NCI-H524 (cell line): ENCODE measurements at regions not wholly inside any gene's neighbourhood (a gene's known extent, or its start where the extent isn't known, plus 50 kb on each side); places are given as distances from the start of the nearest gene placed in this dataset.

Experiments used
- DNase-seq, 2 experiments: peaks; one replicate each; lab custom pipeline; 2025; lab: John Stamatoyannopoulos, UW

DNA sequence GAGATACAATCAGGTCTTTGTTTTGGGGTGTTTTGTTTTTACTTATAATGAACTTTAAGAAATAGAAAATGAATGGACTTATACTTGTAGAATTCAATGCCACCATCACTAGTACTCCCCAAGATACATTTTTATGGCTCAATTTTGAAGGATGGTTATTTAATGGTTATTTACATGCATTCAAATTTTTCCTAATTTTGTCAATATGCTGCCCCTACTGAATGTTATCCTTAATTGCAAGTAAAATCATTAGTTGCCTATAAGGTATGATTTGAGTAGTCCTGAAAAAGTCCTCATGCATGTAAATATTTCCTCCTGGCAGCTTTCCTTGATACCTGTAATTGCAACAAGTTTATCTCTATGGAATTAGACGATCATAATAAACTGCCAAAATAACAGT lies 391.2 kb downstream of the BCAT1 start:
- no peak for DNase-seq

DNA sequence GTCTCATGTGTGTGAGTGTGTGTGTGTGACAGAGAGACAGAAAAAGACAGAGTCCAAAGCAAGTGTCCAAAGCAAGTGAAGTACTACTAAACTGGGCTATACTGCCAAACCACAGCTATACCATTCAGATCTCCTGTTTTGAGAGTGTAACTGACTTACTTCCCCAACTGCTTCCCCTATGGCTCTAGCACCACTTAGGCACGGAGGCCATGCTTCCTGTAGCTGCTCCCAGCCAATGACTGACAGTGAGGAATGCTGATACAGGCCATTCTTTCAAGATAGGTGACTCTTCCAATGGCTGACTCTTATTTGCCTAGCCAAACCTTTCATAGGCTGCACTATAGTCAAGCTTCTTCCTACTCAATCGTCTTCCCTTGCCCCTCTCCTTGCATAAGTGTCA lies 393.2 kb downstream of the BCAT1 start:
- no peak for DNase-seq

DNA sequence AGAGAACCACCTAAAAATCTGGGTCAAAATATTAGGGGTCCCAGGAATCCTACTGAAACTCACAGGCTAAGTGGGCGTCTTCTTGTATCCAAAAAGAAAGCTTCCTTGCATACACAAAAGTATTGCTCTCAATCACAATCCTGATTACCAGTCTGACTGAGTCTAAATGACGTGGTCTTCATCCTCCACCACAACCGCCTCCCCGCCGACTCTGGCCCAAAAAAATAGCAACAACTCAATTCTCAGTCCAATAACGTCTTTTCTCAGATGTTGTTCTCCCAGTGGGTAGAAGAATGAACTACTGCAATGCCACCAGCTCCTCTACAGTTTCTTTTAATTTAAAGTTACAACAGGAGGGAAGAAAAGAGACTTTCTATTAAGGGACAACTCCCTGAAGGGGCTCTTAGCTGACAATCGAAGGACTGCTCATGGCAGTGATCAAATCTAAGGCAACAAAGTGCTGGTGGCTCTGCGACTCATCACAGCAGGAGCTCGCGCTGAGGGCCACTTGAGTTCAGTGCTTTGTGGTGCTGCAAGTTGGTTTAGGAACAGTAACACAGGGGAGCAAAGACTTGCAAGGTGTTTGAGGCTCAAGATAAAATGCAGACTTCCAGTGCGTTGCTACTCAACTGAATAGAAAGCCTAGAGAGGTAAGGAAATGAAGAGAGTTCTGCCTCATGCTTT lies 394.1 kb downstream of the BCAT1 start:
- peak; percentile 3 to 52 for DNase-seq

DNA sequence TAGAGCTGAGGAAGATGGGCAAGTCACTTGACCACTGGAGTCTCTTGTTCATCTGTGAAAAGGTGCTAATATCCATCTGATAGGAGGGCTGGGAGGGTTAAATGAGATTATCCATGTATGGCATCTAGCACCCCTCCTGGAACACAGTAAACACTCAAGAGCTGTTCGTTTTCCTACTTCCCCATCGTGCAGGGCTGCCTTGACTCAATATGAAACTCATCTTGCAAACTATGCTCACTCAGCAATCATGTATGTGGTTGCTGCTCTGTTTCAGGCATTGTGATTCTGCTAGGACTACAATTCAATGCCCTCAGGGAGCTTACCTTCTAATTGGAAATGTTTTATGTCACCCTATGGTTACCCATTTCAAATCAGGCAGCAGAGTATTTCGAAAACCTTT lies 395.6 kb downstream of the BCAT1 start:
- no peak for DNase-seq

DNA sequence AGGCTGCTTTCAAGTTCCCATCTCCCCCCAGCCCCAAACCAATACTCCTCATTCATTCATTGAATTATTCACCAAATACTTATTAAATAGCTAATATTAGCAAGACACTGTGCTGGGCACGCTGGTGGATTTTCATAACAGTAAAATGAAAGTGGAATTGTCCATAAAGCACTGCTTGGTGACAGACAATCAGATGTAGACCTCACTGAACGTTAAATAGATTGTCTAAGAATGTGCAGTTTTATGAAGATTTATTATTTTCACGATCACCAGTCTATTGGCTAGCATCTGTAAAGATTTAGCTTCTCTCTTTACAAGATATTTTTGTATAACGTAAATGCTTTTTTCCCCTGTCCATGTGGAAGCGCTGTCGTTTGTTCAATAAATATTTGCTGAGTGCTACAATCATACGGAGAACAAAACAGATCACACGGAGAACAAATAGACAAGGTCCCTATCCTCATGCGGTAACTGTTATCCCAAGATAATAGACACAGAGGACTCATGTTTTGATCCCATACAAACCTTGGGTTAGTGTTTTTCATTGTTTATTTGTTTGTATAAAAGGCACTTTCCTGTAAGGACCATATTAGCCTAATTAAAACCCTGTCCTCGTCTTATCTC lies 397.6 kb downstream of the BCAT1 start:
- no peak for DNase-seq

DNA sequence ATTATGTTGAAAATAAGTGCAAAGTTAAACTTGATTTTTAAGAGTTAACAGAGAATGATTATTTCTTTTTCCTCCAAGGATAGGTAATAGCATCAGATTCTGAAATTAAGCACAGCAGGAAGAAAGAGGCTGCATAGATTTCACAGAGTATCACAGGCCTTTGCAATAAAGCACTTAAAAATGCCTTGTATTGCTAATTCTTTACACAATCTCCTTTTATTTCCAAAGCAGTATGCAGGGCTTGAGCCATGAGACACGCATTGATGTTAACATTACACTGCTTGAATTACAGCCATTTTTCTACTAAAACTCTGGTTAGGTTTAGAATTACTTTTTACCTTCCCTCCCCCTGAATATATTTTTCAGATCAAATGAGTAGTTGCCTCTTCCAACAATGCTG lies 398.3 kb downstream of the BCAT1 start:
- no peak for DNase-seq

DNA sequence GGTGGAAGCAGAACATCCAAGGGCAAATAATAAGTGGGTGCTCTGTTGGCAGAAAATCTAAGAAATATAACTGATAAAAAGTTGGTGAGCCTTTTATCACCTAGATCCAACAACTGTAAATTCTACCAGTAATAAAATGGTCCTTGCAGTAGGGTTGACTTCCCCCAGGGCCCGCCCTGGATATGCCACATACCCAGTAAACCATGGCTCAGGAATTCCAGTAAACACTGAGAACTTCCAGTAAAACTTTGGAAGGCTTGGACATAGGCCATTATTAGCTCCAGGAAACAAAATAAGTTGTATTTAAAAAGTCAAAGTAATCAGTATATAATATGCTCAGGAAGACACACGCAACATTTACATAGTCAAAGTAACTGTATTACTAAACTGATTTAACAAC lies 402.2 kb downstream of the BCAT1 start:
- DNase-seq, result no peak

DNA sequence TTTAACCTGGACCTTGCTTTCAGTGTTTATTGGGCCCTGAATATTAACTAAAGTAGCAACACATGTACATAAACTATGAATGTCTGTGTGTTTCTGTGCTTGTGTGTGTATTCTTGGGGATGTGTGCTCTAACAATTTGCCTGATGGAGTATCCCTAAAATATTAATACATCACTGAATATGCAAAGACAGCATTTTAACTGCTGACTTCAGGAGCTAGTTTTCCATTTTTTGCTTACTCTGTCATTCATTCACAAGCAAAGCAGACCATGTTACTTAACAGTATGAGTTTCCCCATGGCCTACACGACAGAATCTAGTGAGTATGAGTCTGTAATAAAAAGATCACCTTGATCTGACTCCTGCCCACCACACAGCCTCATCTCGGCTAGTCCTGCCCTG lies 402.8 kb downstream of the BCAT1 start:
- DNase-seq, result no peak

DNA sequence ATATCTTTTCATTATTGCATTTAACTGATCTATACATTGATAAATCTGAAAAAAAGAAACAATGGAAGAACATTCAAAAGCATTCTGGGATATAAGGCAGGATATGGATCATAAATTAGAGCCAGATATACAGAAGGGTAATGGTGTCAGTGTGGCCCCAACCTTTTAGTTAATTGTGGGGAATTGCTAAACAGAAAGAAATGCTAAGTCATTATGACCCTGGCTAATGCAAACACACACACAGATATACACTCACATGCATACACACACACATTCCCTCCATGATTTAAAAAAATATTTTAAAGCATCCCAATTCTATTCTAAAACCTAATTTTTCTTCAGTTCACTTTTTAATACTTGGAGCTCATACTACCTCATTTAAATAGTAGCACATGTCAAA lies 404.5 kb downstream of the BCAT1 start:
- no peak for DNase-seq

DNA sequence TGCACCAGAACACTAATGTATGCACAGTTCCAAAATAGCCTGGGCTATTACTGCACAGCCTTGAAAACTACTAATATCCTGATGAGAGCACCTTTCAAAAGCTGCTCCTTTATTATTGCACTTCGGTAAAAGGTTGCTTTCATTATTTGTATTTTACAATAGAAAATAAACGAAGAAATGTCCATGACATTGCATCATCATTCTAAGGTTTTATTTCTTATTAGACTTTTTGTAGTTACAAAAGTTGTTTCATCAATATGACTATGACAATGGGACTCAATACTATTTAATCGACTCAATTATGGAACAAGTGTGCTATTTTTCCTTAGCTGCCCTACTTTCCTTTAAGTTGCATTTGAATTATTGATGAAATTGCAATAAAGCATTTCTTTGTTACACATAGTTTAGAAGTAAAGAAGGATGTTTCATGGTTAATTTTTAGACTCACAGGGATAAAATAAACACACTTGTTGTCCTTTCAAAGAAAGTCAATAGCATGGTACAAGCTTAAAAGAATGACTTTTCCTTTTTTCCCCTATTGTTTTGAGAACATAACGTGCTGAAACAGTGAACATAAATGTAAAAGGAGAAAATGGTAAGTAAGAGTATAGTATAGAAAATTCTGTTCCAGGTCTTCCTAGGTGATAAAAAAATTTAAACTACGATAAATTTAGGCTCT lies 407.6 kb downstream of the BCAT1 start:
- no peak for DNase-seq

DNA sequence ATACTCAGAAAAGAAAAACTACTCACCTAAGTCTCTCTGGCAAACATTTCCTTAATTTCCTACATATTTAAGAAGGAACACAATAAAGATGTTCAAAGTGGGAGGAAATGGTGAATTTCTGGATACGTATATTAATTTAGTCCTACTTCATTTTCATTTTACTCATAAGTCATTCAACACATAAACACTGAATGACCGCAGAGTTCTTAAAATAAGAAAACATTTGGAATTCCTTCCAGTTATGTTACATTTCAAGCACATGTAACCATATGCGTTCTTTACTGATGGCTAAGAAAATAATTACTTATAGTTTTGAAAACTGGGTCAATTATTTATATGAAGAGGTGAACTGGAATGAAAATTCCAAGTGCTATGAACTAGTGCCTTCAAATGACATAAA lies 409.3 kb downstream of the BCAT1 start:
- DNase-seq, result no peak

DNA sequence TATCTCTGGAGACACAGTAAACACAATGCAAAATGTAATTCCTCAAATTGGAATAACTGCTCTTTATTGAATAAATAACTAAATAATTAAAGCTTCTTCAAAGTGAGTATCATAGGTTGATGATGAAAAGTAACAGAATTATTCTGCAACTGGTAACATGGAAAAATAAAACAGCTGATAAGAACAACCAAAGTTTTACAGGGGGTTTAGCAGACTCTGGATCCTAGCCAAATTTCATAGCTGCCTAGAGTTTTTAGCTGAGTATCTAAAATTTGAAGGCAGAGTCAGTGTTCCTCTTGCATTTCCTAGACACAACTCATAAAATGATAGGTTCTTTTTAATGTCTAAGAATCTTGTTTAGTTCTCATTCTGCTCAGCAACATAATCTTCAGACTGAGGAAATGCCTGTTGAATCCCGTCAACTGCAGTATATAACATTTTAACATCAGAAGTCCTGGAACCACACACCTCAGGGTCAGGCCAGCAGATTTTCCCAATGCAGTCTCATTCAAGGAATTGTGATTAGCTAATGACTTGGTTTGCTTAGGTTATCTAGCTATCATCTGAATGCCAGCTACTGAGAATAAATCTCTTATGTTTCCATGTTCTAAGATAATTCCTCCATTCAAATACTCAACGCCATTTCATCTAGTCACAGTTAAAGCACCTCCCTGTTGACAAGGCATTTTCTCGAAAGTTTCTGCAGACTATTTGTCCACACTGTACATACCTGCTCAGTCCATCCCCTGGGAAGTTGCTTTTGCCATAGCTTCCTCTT lies 411.6 kb downstream of the BCAT1 start:
- no peak for DNase-seq

DNA sequence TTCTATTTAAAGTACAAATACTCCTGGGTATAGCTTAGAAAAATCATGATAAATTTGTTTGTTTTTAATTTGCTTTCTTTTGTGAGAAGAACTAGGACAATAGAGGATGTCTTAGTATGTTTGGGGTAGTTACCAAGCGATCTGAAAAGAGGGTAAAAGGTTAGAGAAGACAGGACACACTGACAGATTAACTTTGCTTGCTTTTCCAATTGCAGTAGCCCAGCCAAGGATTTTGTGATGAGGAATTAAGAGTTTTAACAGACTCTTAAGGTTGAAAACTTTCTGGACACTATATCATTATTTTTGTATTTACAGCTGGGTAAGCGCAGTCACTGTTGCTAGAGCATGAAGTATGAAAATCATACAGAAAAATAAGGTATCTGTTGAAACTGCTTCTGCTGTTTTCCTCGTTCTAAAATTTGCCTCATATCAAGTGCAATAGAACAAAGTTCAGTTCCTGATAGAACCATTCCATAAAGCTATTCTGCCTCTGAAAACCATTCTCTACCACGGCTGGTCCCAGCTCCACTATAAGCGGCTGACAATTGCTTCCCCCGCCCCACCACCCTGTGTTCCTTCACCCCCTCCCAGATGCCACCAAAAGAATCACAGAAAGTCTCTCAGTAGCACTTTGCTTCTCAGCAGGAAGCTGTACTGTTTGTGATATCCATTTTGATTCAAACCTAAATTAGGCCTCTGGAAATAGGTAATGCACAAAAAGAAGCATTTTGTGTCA lies 413.4 kb downstream of the BCAT1 start:
- DNase-seq, result no peak

DNA sequence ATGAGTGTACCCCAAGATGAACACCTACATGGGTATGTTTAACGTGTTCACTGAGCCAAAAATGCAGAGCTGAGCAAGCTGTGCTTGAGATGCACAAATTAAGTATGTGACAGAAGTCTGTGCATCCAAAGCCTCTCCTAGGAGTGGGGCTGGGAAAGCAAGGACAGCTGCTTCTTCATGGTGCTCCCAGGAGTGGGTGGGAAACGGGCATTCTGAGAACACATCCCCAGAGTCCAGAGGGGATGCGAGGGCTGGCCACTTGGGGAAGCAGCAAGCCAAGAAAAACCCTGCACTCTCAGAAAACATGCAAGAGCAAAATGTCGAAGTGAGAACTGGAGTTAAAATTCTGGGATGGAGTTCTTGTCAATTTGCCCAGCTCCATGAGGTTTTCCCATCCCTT lies 414.3 kb downstream of the BCAT1 start:
- peak; percentile 3 to 40 for DNase-seq

DNA sequence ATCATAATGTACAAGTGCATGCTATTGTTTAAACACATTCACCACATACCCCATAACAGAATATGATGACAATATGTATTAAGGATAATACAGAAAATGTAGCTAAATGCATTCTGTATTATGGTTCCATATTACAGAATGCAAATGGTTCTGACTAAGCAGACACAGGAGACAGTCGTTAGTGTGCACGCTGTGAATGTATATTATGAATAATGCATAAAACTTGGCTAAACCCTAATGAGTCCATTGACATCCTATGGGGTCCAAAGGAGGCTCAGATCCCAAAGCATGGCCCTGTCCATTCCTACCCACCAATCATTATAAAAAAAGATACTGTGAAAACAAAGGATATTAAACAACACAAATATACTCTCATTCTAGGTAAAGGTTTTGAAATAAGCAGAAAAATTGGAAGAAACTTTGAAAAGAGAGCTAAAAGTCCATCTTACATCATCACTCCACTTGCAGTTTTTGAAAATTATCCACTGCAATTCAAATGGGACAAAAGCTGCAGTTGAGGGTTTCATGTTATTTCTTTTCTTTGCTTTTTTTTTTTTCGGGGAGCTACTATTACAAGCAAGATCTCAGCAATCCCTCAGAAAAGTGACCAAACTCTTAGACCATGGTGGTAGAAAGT lies 415.1 kb downstream of the BCAT1 start:
- no peak for DNase-seq

DNA sequence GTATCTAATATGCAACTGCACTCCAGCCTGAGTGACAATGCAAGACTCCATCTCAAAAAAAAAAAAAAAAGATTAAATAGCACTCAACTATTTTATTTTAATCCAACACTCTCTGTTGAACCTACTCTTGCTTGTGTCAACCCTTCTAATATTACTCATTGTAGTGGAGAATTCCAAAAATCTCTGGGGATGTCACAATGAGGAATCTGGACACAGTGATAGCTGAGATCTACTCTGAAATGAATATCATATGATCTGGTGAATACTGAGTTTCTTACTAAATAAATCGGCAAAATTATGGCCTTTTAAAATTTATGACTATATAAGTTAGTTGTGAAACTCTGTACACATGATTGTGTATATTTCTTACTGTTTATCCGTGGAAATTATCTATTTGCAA lies 418.2 kb downstream of the BCAT1 start:
- no peak for DNase-seq

DNA sequence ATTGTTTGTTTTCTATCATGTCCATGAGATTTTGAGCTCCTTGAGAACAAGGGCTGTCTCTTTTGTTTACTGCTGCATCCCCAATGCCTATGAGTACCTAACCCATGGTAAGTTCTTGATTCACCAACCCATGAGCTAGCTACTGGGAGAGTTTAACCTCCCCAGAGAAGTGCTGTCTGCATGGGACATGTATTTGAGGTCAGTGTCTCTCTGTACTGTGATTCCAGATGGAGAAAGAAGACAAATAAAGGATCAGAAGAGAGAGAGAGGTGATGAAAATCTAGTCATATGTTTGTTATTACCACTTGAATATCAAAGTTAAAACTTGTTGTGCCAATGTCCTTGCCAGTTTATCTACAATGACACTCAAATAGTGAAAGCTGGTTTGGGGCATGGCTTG lies 421.8 kb downstream of the BCAT1 start:
- DNase-seq, result no peak

DNA sequence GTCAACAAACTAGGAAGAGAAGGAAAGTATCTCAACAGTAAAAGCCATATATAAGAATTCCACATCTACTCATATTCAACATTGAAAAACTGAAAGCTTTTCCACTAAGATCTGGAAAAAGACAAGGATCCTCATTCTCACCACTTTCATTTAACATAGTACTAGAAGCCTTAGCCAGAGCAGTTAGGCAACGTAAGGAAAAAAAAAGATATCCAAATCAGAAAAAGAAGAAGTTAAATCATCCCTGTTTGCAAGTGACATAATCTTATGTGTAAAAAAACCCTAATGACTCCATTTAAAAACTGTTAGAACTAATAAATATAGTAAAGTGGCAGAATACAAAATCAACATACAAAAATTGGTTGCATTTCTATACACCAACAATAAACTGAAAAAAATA lies 426.2 kb downstream of the BCAT1 start:
- DNase-seq, result no peak

DNA sequence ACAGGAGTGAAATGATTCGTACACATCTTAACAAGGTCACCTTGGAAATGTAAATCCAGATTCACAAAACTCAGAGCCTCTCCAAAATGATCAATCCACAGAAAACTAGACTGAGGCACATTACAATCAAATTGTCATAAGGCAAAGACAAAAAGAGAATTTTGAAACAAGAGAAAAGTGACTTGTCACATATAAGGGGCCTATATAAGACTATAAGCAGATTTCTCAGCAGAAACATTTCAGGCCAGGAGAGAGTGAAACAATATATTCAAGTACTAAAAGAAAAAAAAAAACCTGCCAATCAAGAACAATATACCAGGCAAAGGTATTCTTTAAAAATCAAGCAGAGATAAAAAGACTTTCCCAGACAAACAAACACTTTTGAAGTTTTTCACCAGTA lies 429.1 kb downstream of the BCAT1 start:
- no peak for DNase-seq

DNA sequence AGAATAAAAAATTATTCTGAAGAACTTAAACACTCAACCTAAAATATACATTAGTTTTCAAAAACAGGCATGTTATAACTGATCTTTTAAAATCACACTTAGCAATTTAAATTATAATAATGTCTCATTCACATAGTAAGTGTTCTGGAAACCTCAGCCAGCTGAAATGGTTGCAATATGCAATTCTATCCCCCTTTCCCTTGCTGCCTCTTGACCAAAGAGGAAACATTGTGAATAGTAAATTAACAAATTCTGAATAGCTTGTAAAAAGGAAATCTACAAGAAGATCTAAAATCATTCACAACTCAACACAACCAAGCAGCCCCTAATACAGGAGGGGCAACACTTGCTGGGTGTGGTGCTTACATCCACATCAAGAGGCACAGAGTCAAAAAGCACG lies 431.9 kb downstream of the BCAT1 start:
- no peak for DNase-seq

DNA sequence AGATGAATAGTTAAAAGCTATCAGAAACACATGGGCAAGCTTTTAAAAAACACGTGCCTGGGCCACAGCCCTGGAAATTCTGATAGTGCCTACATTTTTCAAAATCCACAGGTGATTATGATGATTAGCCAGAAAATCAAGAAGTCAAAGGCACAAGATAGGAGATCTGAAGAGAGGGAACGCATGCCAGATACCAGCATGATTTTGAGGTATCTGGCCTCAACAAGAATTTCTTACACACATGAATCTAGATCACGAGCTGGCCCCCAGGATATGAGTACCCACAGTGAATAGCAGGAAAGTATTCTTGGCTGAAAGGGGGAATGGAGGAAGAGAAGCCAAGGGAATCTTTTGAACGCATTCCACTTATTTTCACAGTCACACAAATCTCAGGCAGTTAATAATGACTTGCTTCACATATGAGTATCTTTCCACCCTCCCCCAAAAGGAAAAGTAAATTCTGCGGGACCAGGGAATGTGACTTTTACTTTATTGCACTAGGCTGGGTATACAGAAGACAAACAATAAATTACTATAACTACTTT lies 438.2 kb downstream of the BCAT1 start:
- no peak for DNase-seq
